ENCODE measurements at regions not wholly inside any gene's neighbourhood (a gene's known extent, or its start where the extent isn't known, plus 50 kb on each side); places are given as distances from the start of the nearest gene placed in this dataset.
"Not testable (repeated sequence)": the region's sequence is repeated elsewhere in the genome, so short reads cannot be mapped to it uniquely, and the experiment has no call there.

GRCh38 chr1:166378805-166379204, 212.0 kb upstream of the FAM78B start:
- Mint-ChIP-seq H3K27me3 (ENCODE audit: low read depth) (peaks cover 3% of the 10 kb centered on the region), H3K4me3 (no peak overlapping the region), H3K27ac (no peak overlapping the region), H3K9me3 (ENCODE audit: insufficient read depth) (no peaks in the 10 kb centered on the region), H3K4me1 (ENCODE audit: low read depth) (no peaks in the 10 kb centered on the region), H3K36me3 (ENCODE audit: low read depth) (no peaks in the 10 kb centered on the region)
- no peak for ATAC-seq
- no peak for DNase-seq
- ChIA-PET CTCF (no interaction called here), POLR2A (no interaction called here)

GRCh38 chr1:166379447-166379846, 212.6 kb upstream of the FAM78B start:
- CTCF ChIA-PET: no interaction called here

GRCh38 chr1:166383137-166383536, 216.3 kb upstream of the FAM78B start:
- Mint-ChIP-seq H3K9me3 (ENCODE audit: insufficient read depth) (no peaks in the 10 kb centered on the region), H3K27me3 (ENCODE audit: low read depth) (no peaks in the 10 kb centered on the region), H3K36me3 (ENCODE audit: low read depth) (no peaks in the 10 kb centered on the region), H3K4me1 (ENCODE audit: low read depth) (no peaks in the 10 kb centered on the region), H3K27ac (no peak overlapping the region), H3K4me3 (no peak overlapping the region)
- POLR2A ChIA-PET: no interaction called here
- CTCF ChIA-PET: no interaction called here
- DNase-seq (no peak), ATAC-seq (no peak)

More at GRCh38 chr1:166379447-166379846, 212.6 kb upstream of the FAM78B start:
- DNase-seq (no peak), ATAC-seq (no peak)
- Mint-ChIP-seq H3K4me1 (ENCODE audit: low read depth) (no peaks in the 10 kb centered on the region), H3K9me3 (ENCODE audit: insufficient read depth) (no peaks in the 10 kb centered on the region), H3K27me3 (ENCODE audit: low read depth) (peaks cover 3% of the 10 kb centered on the region), H3K36me3 (ENCODE audit: low read depth) (no peaks in the 10 kb centered on the region), H3K27ac (no peak overlapping the region), H3K4me3 (no peak overlapping the region)
- POLR2A ChIA-PET: no interaction called here

- Mint-ChIP-seq H3K4me1 (ENCODE audit: low read depth) (no peaks in the 10 kb centered on the region), H3K36me3 (ENCODE audit: low read depth) (no peaks in the 10 kb centered on the region), H3K9me3 (ENCODE audit: insufficient read depth) (no peaks in the 10 kb centered on the region), H3K27me3 (ENCODE audit: low read depth) (no peaks in the 10 kb centered on the region), H3K27ac (no peak overlapping the region), H3K4me3 (no peak overlapping the region)
- ATAC-seq (no peak), DNase-seq (no peak)
- ChIA-PET POLR2A (no interaction called here), CTCF (no interaction called here)
These were observed 217.0 kb upstream of the FAM78B start for GRCh38 chr1:166383635-166384346.

GRCh38 chr1:166384948-166385347, 218.1 kb upstream of the FAM78B start:
- Mint-ChIP-seq H3K27me3 (ENCODE audit: low read depth) (no peaks in the 10 kb centered on the region), H3K4me1 (ENCODE audit: low read depth) (no peaks in the 10 kb centered on the region), H3K27ac (no peak overlapping the region), H3K4me3 (no peak overlapping the region), H3K36me3 (ENCODE audit: low read depth) (no peaks in the 10 kb centered on the region), H3K9me3 (ENCODE audit: insufficient read depth) (no peaks in the 10 kb centered on the region)
- CTCF ChIA-PET: no interaction called here
- ATAC-seq (no peak), DNase-seq (no peak)
- POLR2A ChIA-PET: no interaction called here

GRCh38 chr1:166390366-166391033, 223.7 kb upstream of the FAM78B start:
- ATAC-seq (no peak), DNase-seq (no peak)
- no peaks in the 10 kb centered on the region for H3K36me3 Mint-ChIP-seq (ENCODE audit: low read depth)
- no peak overlapping the region for H3K4me3 Mint-ChIP-seq
- no peaks in the 10 kb centered on the region for H3K27me3 Mint-ChIP-seq (ENCODE audit: low read depth)
- H3K4me1 Mint-ChIP-seq (ENCODE audit: low read depth): no peaks in the 10 kb centered on the region
- H3K27ac Mint-ChIP-seq: no peak overlapping the region
- CTCF ChIA-PET: no interaction called here
- no peaks in the 10 kb centered on the region for H3K9me3 Mint-ChIP-seq (ENCODE audit: insufficient read depth)
- POLR2A ChIA-PET: no interaction called here

- Mint-ChIP-seq H3K27ac (no peak overlapping the region), H3K4me1 (ENCODE audit: low read depth) (no peaks in the 10 kb centered on the region), H3K36me3 (ENCODE audit: low read depth) (no peaks in the 10 kb centered on the region), H3K4me3 (no peak overlapping the region), H3K27me3 (ENCODE audit: low read depth) (no peaks in the 10 kb centered on the region), H3K9me3 (ENCODE audit: insufficient read depth) (no peaks in the 10 kb centered on the region)
- ChIA-PET CTCF (no interaction called here), POLR2A (no interaction called here)
- DNase-seq (no peak), ATAC-seq (no peak)
These were observed 224.7 kb upstream of the FAM78B start for GRCh38 chr1:166391279-166392066.

- ChIA-PET POLR2A (no interaction called here), CTCF (no interaction called here)
- no peak for DNase-seq
- ATAC-seq: no peak
- Mint-ChIP-seq H3K27ac (no peak overlapping the region), H3K4me1 (ENCODE audit: low read depth) (no peaks in the 10 kb centered on the region), H3K36me3 (ENCODE audit: low read depth) (no peaks in the 10 kb centered on the region), H3K4me3 (no peak overlapping the region), H3K9me3 (ENCODE audit: insufficient read depth) (no peaks in the 10 kb centered on the region), H3K27me3 (ENCODE audit: low read depth) (peaks cover 4% of the 10 kb centered on the region)
These were observed 228.9 kb upstream of the FAM78B start for GRCh38 chr1:166395729-166396128.

GRCh38 chr1:166409253-166410082, 242.7 kb upstream of the FAM78B start:
- H3K27ac Mint-ChIP-seq; CTCF ChIA-PET; DNase-seq; ATAC-seq; H3K4me3 Mint-ChIP-seq; H3K4me1 Mint-ChIP-seq (ENCODE audit: low read depth); POLR2A ChIA-PET; H3K27me3 Mint-ChIP-seq (ENCODE audit: low read depth); H3K36me3 Mint-ChIP-seq (ENCODE audit: low read depth): not testable (repeated sequence)
- H3K9me3 Mint-ChIP-seq (ENCODE audit: insufficient read depth): peaks cover 11% of the 10 kb centered on the region

GRCh38 chr1:166410083-166410385, 243.2 kb upstream of the FAM78B start:
- H3K27ac Mint-ChIP-seq: no peak overlapping the region
- ATAC-seq (no peak), DNase-seq (no peak)
- ChIA-PET CTCF (no interaction called here), POLR2A (no interaction called here)
- peaks cover 3% of the 10 kb centered on the region for H3K27me3 Mint-ChIP-seq (ENCODE audit: low read depth)
- no peak overlapping the region for H3K4me3 Mint-ChIP-seq
- H3K36me3 Mint-ChIP-seq (ENCODE audit: low read depth): no peaks in the 10 kb centered on the region
- peaks cover 11% of the 10 kb centered on the region for H3K9me3 Mint-ChIP-seq (ENCODE audit: insufficient read depth)
- H3K4me1 Mint-ChIP-seq (ENCODE audit: low read depth): no peaks in the 10 kb centered on the region

- H3K4me1 Mint-ChIP-seq (ENCODE audit: low read depth); ATAC-seq: not testable (repeated sequence)
These were observed 250.0 kb upstream of the FAM78B start for GRCh38 chr1:166416831-166417230.

More at GRCh38 chr1:166416831-166417230, 250.0 kb upstream of the FAM78B start:
- DNase-seq; POLR2A ChIA-PET; H3K27me3 Mint-ChIP-seq (ENCODE audit: low read depth); H3K27ac Mint-ChIP-seq; H3K36me3 Mint-ChIP-seq (ENCODE audit: low read depth); H3K9me3 Mint-ChIP-seq (ENCODE audit: insufficient read depth); H3K4me3 Mint-ChIP-seq; CTCF ChIA-PET: not testable (repeated sequence)
